Heart left ventricle (tissue), 16 donors: ENCODE measurements at regions not wholly inside any gene's neighbourhood (a gene's known extent, or its start where the extent isn't known, plus 50 kb on each side); places are given as distances from the start of the nearest gene placed in this dataset.

ENCODE experiments used
- ATAC-seq, 4 donors: fragments of 200-7000 bp; cut with Tn5 transposase; one replicate each; pipeline ENCODE4 v1.9.1; 2020 to 2022; ENCODE audit warnings: moderate library complexity in 4 of 4, mild to moderate bottlenecking in 3 of 4, moderate number of reproducible peaks in 1 of 4
- DNase-seq, 5 donors: peaks; one replicate each; pipeline ENCODE4 v3.0.0-alpha.2; 2020
- H3K27ac ChIP-seq, 12 donors: fragments of 200-600 bp; sonication (generic) in 4 of 12; one replicate each; pipeline versions ENCODE4 v1.5.0 to v1.8.0; 2016 to 2022; ENCODE audit warnings: mild to moderate bottlenecking in 2 of 12
- H3K27me3 ChIP-seq, 9 donors: fragments of 200-600 bp; sonication (generic) in 2 of 9; one replicate each; pipeline versions ENCODE4 v1.5.1 to v1.8.0; 2016 to 2022; ENCODE audit warnings: mild to moderate bottlenecking in 3 of 9
- H3K36me3 ChIP-seq, 9 donors: fragments of 200-600 bp; sonication (generic) in 2 of 9; one replicate each; pipeline versions ENCODE4 v1.5.0 to v1.8.0; 2018 to 2022; ENCODE audit warnings: mild to moderate bottlenecking in 2 of 9
- H3K4me1 ChIP-seq, 12 donors: fragments of 200-600 bp; sonication (generic) in 4 of 12; one replicate each; pipeline versions ENCODE4 v1.5.0 to v1.8.0; 2016 to 2022; ENCODE audit warnings: mild to moderate bottlenecking in 3 of 12
- H3K4me3 ChIP-seq, 12 donors: fragments of 200-600 bp; sonication (generic) in 4 of 12; one replicate each; pipeline versions ENCODE4 v1.5.0 to v1.8.0; 2017 to 2022; ENCODE audit warnings: mild to moderate bottlenecking in 9 of 12, moderate library complexity in 4 of 12
- H3K9me3 ChIP-seq, 12 donors: fragments of 200-600 bp; sonication (generic) in 4 of 12; one replicate each; pipeline versions ENCODE4 v1.5.0 to v1.8.0; 2016 to 2022; ENCODE audit warnings: mild to moderate bottlenecking in 1 of 12
- POLR2A ChIP-seq, 2 donors: fragments of 450-650 bp; IDR thresholded peaks; one replicate each; pipeline ENCODE4 v1.6.1; 2017; ENCODE audit warnings: antibody characterized with exemption in 2 of 2, mild to moderate bottlenecking in 2 of 2, moderate library complexity in 2 of 2
- whole genome bisulfite sequencing, 4 donors: extraction: QIAGEN DNeasy Blood & Tissue Kit in 2 of 4; methylation state at CpG; one replicate each; pipeline versions ENCODE4 v1.1.5 to v1.1.7; 2013 to 2018; 5-methylcytosine and 5-hydroxymethylcytosine counted together
- intact Hi-C, 10 donors: fragments of 100-400 bp; cut with DNase I; formaldehyde crosslinking; loops; one replicate each; pipeline versions ENCODE4 v1.11.1 to v1.14.2; 2022
- TF ChIP-seq, protein P1 (sequence below), 12 donors: fragments of 200-600 bp; sonication (generic) in 4 of 12; IDR thresholded peaks; one replicate each; pipeline versions ENCODE4 v1.5.0 to v1.8.0; 2018 to 2022; ENCODE audit warnings: antibody characterized with exemption in 12 of 12, mild to moderate bottlenecking in 5 of 12
- donor health status: ischemic (EF 13 %, LVEDD 7.1; RV severe dilation, severe dysfunction).
- donor health status: healthy with polysubstance abuse.
- donor health status: DM: no; HTN: yes; CAD: no.
- donor health status: DM: no; HTN: no; CAD: no.
- donor health status: ischemic (EF 25% LVEDD 6.9; RV normal size, moderate dysfunction).
- donor health status: ischemic (EF 25% LVEDD 5.7; RV mildly dilated, moderate dysfunction).
- donor health status: healthy.
- donor health status: DM: yes; HTN: yes; CAD: no.
- donor health status: ischemic (EF 35%, LVEDD 5.7; RV mildly dilated, moderate dysfunction).
- donor health status: nonischemic (EF 11% LVEDD 7.7; RV severe dilation, severe dysfunction).
- donor health status: DM: yes; HTN: yes; CAD: no.
- donor health status: PGD.
- donor health status: ischemic (EF 29% LVEDD 5.4; RV normal size, mild dysfunction).
- donor health status: nonischemic (EF 23%, LVEDD 6.1; RV moderate dilation, normal function).

DNA sequence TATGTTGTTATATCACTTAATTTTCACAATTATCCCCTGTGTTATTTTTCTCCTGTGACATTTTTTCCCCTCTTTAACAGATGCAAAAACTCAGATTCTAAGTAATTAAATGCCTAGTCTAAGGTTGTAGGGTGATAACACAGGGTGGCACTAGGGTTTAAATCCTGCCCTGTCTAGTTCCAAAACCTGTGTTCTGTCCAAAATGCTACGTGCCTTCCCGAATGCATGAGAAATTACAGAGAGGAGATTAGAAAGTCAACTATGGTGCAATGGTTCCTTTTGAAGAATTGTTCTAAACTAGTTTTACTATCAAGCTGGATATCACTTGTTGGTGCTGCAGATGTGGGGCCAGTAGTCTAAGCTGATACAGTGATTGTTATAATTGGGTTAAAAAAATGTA, 108.0 kb downstream of the DIPK2A start:
- WGBS, 4 donors = 71 to 85% (median 82%) methylated on average over 2 of the region's 2 CpGs
- H3K27ac ChIP-seq = no peak overlapping the region
- no peaks in the 10 kb centered on the region for H3K27me3 ChIP-seq
- TF ChIP-seq POLR2A (IDR thresholded peaks at IDR 0.05) = no peak
- TF ChIP-seq, protein P1, sequence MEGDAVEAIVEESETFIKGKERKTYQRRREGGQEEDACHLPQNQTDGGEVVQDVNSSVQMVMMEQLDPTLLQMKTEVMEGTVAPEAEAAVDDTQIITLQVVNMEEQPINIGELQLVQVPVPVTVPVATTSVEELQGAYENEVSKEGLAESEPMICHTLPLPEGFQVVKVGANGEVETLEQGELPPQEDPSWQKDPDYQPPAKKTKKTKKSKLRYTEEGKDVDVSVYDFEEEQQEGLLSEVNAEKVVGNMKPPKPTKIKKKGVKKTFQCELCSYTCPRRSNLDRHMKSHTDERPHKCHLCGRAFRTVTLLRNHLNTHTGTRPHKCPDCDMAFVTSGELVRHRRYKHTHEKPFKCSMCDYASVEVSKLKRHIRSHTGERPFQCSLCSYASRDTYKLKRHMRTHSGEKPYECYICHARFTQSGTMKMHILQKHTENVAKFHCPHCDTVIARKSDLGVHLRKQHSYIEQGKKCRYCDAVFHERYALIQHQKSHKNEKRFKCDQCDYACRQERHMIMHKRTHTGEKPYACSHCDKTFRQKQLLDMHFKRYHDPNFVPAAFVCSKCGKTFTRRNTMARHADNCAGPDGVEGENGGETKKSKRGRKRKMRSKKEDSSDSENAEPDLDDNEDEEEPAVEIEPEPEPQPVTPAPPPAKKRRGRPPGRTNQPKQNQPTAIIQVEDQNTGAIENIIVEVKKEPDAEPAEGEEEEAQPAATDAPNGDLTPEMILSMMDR (IDR thresholded peaks at IDR 0.05) = no peak
- no peaks in the 10 kb centered on the region for H3K9me3 ChIP-seq
- no peak overlapping the region for H3K4me3 ChIP-seq
- H3K4me1 ChIP-seq = no peaks in the 10 kb centered on the region
- no peaks in the 10 kb centered on the region for H3K36me3 ChIP-seq
- DNase-seq (no peak), ATAC-seq (no peak)
- intact Hi-C loops = no loop called here

DNA sequence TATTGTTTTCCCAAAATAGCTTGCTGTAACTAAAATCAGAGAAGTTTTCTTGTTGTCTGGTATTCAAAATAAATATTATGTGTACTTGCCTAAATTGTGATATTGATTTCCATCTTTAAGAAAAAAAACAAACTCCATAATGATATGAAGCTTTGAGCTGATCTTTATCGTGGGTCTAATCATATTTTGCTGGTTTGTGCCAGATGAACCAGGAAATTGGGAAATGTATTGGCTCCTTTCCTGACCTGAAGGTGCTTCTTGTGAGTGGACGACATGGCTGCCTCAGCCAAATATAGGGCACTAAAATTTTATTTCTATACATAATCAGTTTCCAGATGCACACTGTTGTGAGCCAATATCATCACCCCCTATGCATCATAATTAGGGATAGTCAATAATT, 113.3 kb downstream of the DIPK2A start:
- DNase-seq = no peak
- TF ChIP-seq, protein P1 (IDR thresholded peaks at IDR 0.05) = no peak
- no peak for TF ChIP-seq POLR2A (IDR thresholded peaks at IDR 0.05)
- no peaks in the 10 kb centered on the region for H3K4me1 ChIP-seq
- no peaks in the 10 kb centered on the region for H3K36me3 ChIP-seq
- no peaks in the 10 kb centered on the region for H3K27me3 ChIP-seq
- no peak overlapping the region for H3K27ac ChIP-seq
- intact Hi-C loops = no loop called here
- ATAC-seq = no peak
- 23 to 70% (median 54%) methylated on average over 2 of the region's 2 CpGs for WGBS, 4 donors
- H3K4me3 ChIP-seq = no peak overlapping the region
- H3K9me3 ChIP-seq = no peaks in the 10 kb centered on the region

DNA sequence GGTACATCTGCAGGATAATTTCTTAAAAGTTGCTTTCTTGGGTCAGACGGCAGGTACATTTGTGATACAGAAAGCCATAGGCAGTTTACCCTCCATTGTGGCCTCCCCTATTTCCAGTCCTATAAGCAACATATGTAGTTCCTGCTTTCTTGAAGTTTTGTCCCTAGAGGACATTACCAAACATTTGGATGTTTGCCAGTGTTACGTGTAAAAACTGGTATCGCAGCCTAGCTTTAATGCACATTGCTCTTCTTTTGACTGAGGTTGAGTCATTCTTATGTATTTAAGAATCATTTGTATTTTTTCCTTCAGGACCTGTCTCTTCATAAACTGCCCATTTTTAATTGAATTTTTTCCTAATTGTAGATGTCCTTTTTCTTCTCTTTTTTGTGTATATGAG, 114.3 kb downstream of the DIPK2A start:
- no peak for DNase-seq
- no peak for ATAC-seq
- no peaks in the 10 kb centered on the region for H3K27me3 ChIP-seq
- H3K9me3 ChIP-seq = no peaks in the 10 kb centered on the region
- H3K4me1 ChIP-seq = no peaks in the 10 kb centered on the region
- no peak overlapping the region for H3K4me3 ChIP-seq
- H3K27ac ChIP-seq = no peak overlapping the region
- intact Hi-C loops = no loop called here
- WGBS, 4 donors = 39 to 48% (median 45%) methylated on average over 3 of the region's 3 CpGs
- H3K36me3 ChIP-seq = no peaks in the 10 kb centered on the region
- TF ChIP-seq, protein P1 (IDR thresholded peaks at IDR 0.05) = no peak
- TF ChIP-seq POLR2A (IDR thresholded peaks at IDR 0.05) = no peak

- Histone ChIP-seq H3K4me1 (no peaks in the 10 kb centered on the region), H3K27ac (no peak overlapping the region), H3K4me3 (no peak overlapping the region), H3K36me3 (no peaks in the 10 kb centered on the region), H3K27me3 (no peaks in the 10 kb centered on the region), H3K9me3 (peaks cover 0 to 16% (median 6%) of the 10 kb centered on the region in 12 donors)
- ATAC-seq (no peak), DNase-seq (no peak)
- TF ChIP-seq, protein P1 (IDR thresholded peaks at IDR 0.05) = no peak
- no peak for TF ChIP-seq POLR2A (IDR thresholded peaks at IDR 0.05)
- intact Hi-C loops = no loop called here
- 82 to 97% (median 91%) methylated on average over 3 of the region's 3 CpGs for WGBS, 4 donors
These were observed 124.4 kb downstream of the DIPK2A start for GRCh38 chr3:144096016-144096415.
